ENCODE measurements at regions not wholly inside any gene's neighbourhood (a gene's known extent, or its start where the extent isn't known, plus 50 kb on each side); places are given as distances from the start of the nearest gene placed in this dataset.

DNA sequence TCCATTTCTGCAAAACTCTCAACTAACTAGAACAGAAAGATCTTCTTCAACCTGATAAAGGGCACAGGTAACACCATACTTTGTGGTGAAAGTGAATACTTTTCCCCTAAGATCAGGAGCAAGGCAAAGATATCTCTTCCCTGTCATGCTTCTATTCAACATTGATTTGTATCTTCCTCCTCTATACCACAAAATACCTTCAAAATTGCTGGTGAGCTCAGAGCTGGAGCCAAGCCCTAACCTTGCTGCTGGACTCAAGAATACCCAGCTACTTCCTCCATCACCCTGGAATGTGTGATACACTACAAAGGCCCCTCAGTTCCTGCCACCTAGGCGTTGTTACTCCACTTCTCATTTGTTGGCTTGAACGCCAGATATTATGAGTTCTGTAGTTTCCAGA lies 499.0 kb downstream of the ACTL7B start:
- no peak for TF ChIP-seq CTCF (IDR thresholded peaks at IDR 0.05)
- H3K9me3 ChIP-seq = no peaks in the 10 kb centered on the region
- intact Hi-C loops (cut with DNase I) = no loop called here

DNA sequence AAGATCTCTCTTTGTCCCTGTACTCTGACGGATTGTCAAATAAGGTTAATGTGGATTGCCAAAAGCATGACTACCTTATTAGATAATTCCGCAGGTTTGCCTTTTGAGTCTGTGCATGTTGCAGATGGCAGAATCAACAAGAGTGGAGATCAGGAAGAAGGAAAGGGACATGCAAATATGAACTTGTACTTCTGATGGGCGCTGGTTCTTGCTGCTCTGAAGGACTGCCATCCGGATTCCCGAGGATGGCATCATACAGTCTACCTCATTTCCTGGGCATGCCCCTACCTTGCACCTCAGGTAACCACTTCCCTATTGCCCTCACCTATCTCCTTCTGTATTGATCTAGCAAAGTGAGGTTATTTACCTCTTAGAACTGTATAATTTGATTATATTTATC lies 504.2 kb downstream of the ACTL7B start:
- ATAC-seq = no peak
- intact Hi-C loops (cut with DNase I) = no loop called here

More for the DNA sequence above, 499.0 kb downstream of the ACTL7B start:
- Histone ChIP-seq H3K4me1 (no peaks in the 10 kb centered on the region), H3K4me3 (no peak overlapping the region), H3K36me3 (no peaks in the 10 kb centered on the region), H3K27me3 (ENCODE audit: low read depth) (no peaks in the 10 kb centered on the region), H3K27ac (no peak overlapping the region)
- DNase-seq (no peak), ATAC-seq (no peak)

DNA sequence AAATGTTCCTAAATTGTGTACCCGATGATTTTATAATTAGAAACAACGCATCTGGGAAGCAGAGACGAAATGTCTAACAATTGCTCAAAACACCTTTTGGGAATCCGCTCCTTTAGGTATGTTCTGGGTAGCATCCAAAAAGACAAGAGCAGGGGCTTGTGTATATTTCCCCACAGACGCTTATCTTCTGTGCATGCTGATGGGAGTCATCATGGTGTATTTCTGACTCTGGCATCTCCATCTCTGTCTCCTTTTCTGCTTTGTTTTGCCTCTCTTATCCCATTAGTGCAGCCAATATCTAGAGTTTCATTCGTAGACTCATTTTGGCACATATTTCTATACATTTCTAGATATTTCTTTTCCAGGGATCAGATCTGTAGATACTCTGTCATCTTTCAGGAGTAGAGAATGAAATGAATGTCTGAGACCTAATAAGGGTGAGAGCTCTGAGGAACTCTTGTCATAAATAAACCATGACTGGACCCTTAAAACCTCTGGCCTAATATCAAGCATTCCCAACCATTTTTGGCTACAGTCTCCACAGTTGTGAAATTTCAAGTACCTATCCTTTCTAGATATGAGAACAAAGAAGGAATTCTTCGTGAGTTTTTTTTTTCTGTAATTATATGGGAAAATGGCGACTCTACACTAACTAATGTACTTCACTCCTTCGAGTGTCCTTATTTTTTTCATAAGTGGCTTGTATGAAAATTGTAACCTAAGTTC lies 508.2 kb downstream of the ACTL7B start:
- no peak for DNase-seq
- intact Hi-C loops (cut with DNase I) = no loop called here
- Histone ChIP-seq H3K9me3 (no peaks in the 10 kb centered on the region), H3K4me3 (no peak overlapping the region), H3K27me3 (ENCODE audit: low read depth) (no peaks in the 10 kb centered on the region), H3K4me1 (no peaks in the 10 kb centered on the region), H3K27ac (no peak overlapping the region), H3K36me3 (no peaks in the 10 kb centered on the region)
- TF ChIP-seq CTCF (IDR thresholded peaks at IDR 0.05) = no peak
- no peak for ATAC-seq

More for the DNA sequence above, 504.2 kb downstream of the ACTL7B start:
- Histone ChIP-seq H3K27ac (no peak overlapping the region), H3K9me3 (no peaks in the 10 kb centered on the region), H3K4me1 (no peaks in the 10 kb centered on the region), H3K27me3 (ENCODE audit: low read depth) (no peaks in the 10 kb centered on the region), H3K36me3 (no peaks in the 10 kb centered on the region), H3K4me3 (no peak overlapping the region)
- DNase-seq = no peak
- no peak for TF ChIP-seq CTCF (IDR thresholded peaks at IDR 0.05)

DNA sequence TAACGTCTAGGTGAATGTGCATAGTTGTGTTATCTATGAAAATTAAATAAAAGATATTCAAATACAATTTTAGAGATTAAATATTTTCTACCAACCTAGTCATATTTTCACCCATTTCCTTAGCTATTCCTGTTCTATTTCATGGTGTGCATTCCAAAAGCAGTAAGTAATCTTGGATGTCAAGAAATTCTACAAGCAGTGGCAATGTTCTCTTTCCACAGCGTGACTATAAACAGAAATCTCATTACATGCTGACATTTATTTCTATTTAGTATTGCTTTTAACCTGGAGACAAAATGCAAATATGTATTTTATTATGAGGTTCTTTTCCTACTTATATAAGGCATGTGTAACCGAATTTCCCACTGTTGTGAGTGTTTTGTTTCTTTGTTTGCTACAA lies 510.0 kb downstream of the ACTL7B start:
- H3K4me1 ChIP-seq = no peaks in the 10 kb centered on the region
- H3K4me3 ChIP-seq = no peak overlapping the region
- no peak overlapping the region for H3K27ac ChIP-seq
- TF ChIP-seq CTCF (IDR thresholded peaks at IDR 0.05) = no peak
- intact Hi-C loops (cut with DNase I) = no loop called here
- no peak for ATAC-seq
- no peaks in the 10 kb centered on the region for H3K36me3 ChIP-seq
- no peaks in the 10 kb centered on the region for H3K9me3 ChIP-seq
- no peaks in the 10 kb centered on the region for H3K27me3 ChIP-seq (ENCODE audit: low read depth)
- DNase-seq = no peak

- DNase-seq (no peak), ATAC-seq (no peak)
- Histone ChIP-seq H3K4me3 (no peak overlapping the region), H3K4me1 (no peaks in the 10 kb centered on the region), H3K27me3 (ENCODE audit: low read depth) (no peaks in the 10 kb centered on the region), H3K36me3 (no peaks in the 10 kb centered on the region), H3K9me3 (no peaks in the 10 kb centered on the region), H3K27ac (no peak overlapping the region)
- intact Hi-C loops (cut with DNase I) = no loop called here
- TF ChIP-seq CTCF (IDR thresholded peaks at IDR 0.05) = no peak
Observed at GRCh38 chr9:108339251-108339650, 516.5 kb downstream of the ACTL7B start.

Data from lower lobe of right lung (tissue), 2 donors.